Omental fat pad (tissue), 3 donors: ENCODE measurements at regions not wholly inside any gene's neighbourhood (a gene's known extent, or its start where the extent isn't known, plus 50 kb on each side); places are given as distances from the start of the nearest gene placed in this dataset.
"Not testable (repeated sequence)": the region's sequence is repeated elsewhere in the genome, so short reads cannot be mapped to it uniquely, and the experiment has no call there.

ENCODE experiments used
- ATAC-seq: fragments of 150-250 bp; one replicate; pipeline ENCODE4 v1.9.1; 2016; ENCODE audit warnings: mild to moderate bottlenecking, moderate library complexity; ENCODE audit not compliant: low FRiP score
- DNase-seq: peaks from one replicate; pipeline ENCODE4 v3.0.0-alpha.2; 2019; ENCODE audit warnings: low spot score
- CTCF ChIP-seq, 3 donors: fragments of 450-650 bp; IDR thresholded peaks; one replicate each; pipeline ENCODE4 v1.5.1; 2016 to 2017; ENCODE audit warnings: antibody characterized with exemption in 3 of 3, mild to moderate bottlenecking in 3 of 3, moderate library complexity in 2 of 3

GRCh38 chr7:17101207-17101696, 197.2 kb upstream of the AHR start:
- ATAC-seq (no peak), DNase-seq (no peak)
- TF ChIP-seq CTCF (IDR thresholded peaks at IDR 0.05) = no peak

- no peak for TF ChIP-seq CTCF (IDR thresholded peaks at IDR 0.05)
- DNase-seq (no peak), ATAC-seq (no peak)
Measured at GRCh38 chr7:17103170-17103569, 195.3 kb upstream of the AHR start.

- no peak for ATAC-seq
- TF ChIP-seq CTCF (IDR thresholded peaks at IDR 0.05) = no peak
Measured at GRCh38 chr7:17103984-17104383, 194.5 kb upstream of the AHR start.

GRCh38 chr7:17104419-17104818, 194.0 kb upstream of the AHR start:
- no peak for TF ChIP-seq CTCF (IDR thresholded peaks at IDR 0.05)
- ATAC-seq = no peak
- no peak for DNase-seq

More at GRCh38 chr7:17103984-17104383, 194.5 kb upstream of the AHR start:
- no peak for DNase-seq

GRCh38 chr7:17105701-17106100, 192.8 kb upstream of the AHR start:
- DNase-seq (no peak), ATAC-seq (no peak)
- no peak for TF ChIP-seq CTCF (IDR thresholded peaks at IDR 0.05)

GRCh38 chr7:17108049-17108584, 190.3 kb upstream of the AHR start:
- no peak for TF ChIP-seq CTCF (IDR thresholded peaks at IDR 0.05)
- DNase-seq (no peak), ATAC-seq (no peak)

- DNase-seq (no peak), ATAC-seq (no peak)
- no peak for TF ChIP-seq CTCF (IDR thresholded peaks at IDR 0.05)
Measured at GRCh38 chr7:17109020-17109419, 189.4 kb upstream of the AHR start.

GRCh38 chr7:17113770-17114169, 184.7 kb upstream of the AHR start:
- ATAC-seq, DNase-seq: not testable (repeated sequence)
